ENCODE measurements at regions not wholly inside any gene's neighbourhood (a gene's known extent, or its start where the extent isn't known, plus 50 kb on each side); places are given as distances from the start of the nearest gene placed in this dataset.

GRCh38 chr14:62056789-62057188 is 294.6 kb downstream of the SNAPC1 start:
- Mint-ChIP-seq H3K4me3 (ENCODE audit: unreplicated experiment) (no peak overlapping the region), H3K27ac (ENCODE audit: unreplicated experiment) (no peak overlapping the region), H3K4me1 (ENCODE audit: low read depth) (peaks cover 12% of the 10 kb centered on the region), H3K9me3 (ENCODE audit: low read depth) (peaks cover 2% of the 10 kb centered on the region), H3K36me3 (ENCODE audit: low read depth) (peaks cover 6% of the 10 kb centered on the region), H3K27me3 (ENCODE audit: low read depth) (no peaks in the 10 kb centered on the region)
- DNase-seq (ENCODE audit: low spot score): no peak
- TF ChIP-seq CTCF (IDR thresholded peaks at IDR 0.05): no peak

- H3K36me3 Mint-ChIP-seq (ENCODE audit: low read depth): peaks cover 6% of the 10 kb centered on the region
- TF ChIP-seq CTCF (IDR thresholded peaks at IDR 0.05): no peak
- DNase-seq (ENCODE audit: low spot score): no peak
- H3K27me3 Mint-ChIP-seq (ENCODE audit: low read depth): no peaks in the 10 kb centered on the region
- H3K4me3 Mint-ChIP-seq (ENCODE audit: unreplicated experiment): no peak overlapping the region
- H3K4me1 Mint-ChIP-seq (ENCODE audit: low read depth): peaks cover 60% of the 10 kb centered on the region
- H3K9me3 Mint-ChIP-seq (ENCODE audit: low read depth): no peaks in the 10 kb centered on the region
- no peak overlapping the region for H3K27ac Mint-ChIP-seq (ENCODE audit: unreplicated experiment)
Observed at GRCh38 chr14:62062645-62063044, 300.4 kb downstream of the SNAPC1 start.

- H3K36me3 Mint-ChIP-seq (ENCODE audit: low read depth): no peaks in the 10 kb centered on the region
- peak overlapping the region; percentile 60 for H3K27ac Mint-ChIP-seq (ENCODE audit: unreplicated experiment)
- no peak for DNase-seq (ENCODE audit: low spot score)
- H3K27me3 Mint-ChIP-seq (ENCODE audit: low read depth): no peaks in the 10 kb centered on the region
- peaks cover 65% of the 10 kb centered on the region for H3K4me1 Mint-ChIP-seq (ENCODE audit: low read depth)
- TF ChIP-seq CTCF (IDR thresholded peaks at IDR 0.05): no peak
- no peak overlapping the region for H3K4me3 Mint-ChIP-seq (ENCODE audit: unreplicated experiment)
- H3K9me3 Mint-ChIP-seq (ENCODE audit: low read depth): no peaks in the 10 kb centered on the region
Observed at GRCh38 chr14:62064751-62065323, 302.6 kb downstream of the SNAPC1 start.

- TF ChIP-seq CTCF (IDR thresholded peaks at IDR 0.05): no peak
Observed at GRCh38 chr14:62066304-62066703, 304.1 kb downstream of the SNAPC1 start.

GRCh38 chr14:62071039-62071438 is 308.8 kb downstream of the SNAPC1 start:
- Mint-ChIP-seq H3K4me1 (ENCODE audit: low read depth) (peaks cover 39% of the 10 kb centered on the region), H3K27ac (ENCODE audit: unreplicated experiment) (no peak overlapping the region), H3K27me3 (ENCODE audit: low read depth) (no peaks in the 10 kb centered on the region), H3K9me3 (ENCODE audit: low read depth) (no peaks in the 10 kb centered on the region), H3K4me3 (ENCODE audit: unreplicated experiment) (no peak overlapping the region), H3K36me3 (ENCODE audit: low read depth) (peaks cover 10% of the 10 kb centered on the region)
- TF ChIP-seq CTCF (IDR thresholded peaks at IDR 0.05): no peak
- DNase-seq (ENCODE audit: low spot score): no peak

More at GRCh38 chr14:62066304-62066703, 304.1 kb downstream of the SNAPC1 start:
- Mint-ChIP-seq H3K27ac (ENCODE audit: unreplicated experiment) (peak overlapping the region; percentile 85), H3K9me3 (ENCODE audit: low read depth) (no peaks in the 10 kb centered on the region), H3K36me3 (ENCODE audit: low read depth) (peaks cover 2% of the 10 kb centered on the region), H3K27me3 (ENCODE audit: low read depth) (no peaks in the 10 kb centered on the region), H3K4me1 (ENCODE audit: low read depth) (peaks cover 68% of the 10 kb centered on the region), H3K4me3 (ENCODE audit: unreplicated experiment) (peak overlapping the region; percentile 5)
- DNase-seq (ENCODE audit: low spot score): no peak

All from chondrocyte (in vitro differentiated cells).